ENCODE measurements at regions not wholly inside any gene's neighbourhood (a gene's known extent, or its start where the extent isn't known, plus 50 kb on each side); places are given as distances from the start of the nearest gene placed in this dataset.
"Not testable (repeated sequence)": the region's sequence is repeated elsewhere in the genome, so short reads cannot be mapped to it uniquely, and the experiment has no call there.

DNA sequence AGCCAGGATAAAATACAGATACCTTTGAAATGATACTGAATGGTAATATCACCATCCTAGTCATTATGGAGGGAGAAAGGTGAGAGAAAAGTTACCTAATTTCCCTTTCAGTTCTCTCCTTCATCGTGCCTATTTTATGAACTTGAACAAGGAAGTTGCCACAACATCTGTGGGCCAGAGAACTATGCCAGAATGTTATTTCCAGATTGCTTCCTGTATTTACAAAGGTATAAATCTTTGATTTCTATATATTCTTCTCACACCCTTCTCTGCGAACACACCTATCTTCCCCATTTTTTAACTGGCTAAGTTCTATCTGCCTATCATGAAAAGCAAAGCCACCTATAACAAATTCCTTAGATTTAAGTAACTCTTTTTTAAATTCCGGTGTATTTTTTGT lies 163.6 kb upstream of the GRM7 start:
- TF ChIP-seq TAF1 (IDR thresholded peaks at IDR 0.05; ENCODE audit: low read depth), result no peak
- Histone ChIP-seq H3K36me3 (ENCODE audit: insufficient read depth, low read length) (no peaks in the 10 kb centered on the region), H3K9me2 (ENCODE audit: insufficient read depth, low read length) (no peaks in the 10 kb centered on the region), H3K27me3 (ENCODE audit: insufficient read depth, low read depth, low read length) (no peaks in the 10 kb centered on the region), H2AFZ (ENCODE audit: low read depth, low read length) (no peak overlapping the region), H3K4me2 (ENCODE audit: low read length) (no peak overlapping the region), H3K79me2 (replicated peaks; ENCODE audit: insufficient read depth, low read length) (no peaks in the 10 kb centered on the region), H4K20me1 (ENCODE audit: insufficient read depth) (no peaks in the 10 kb centered on the region), H3K9ac (ENCODE audit: low read length) (no peak overlapping the region), H3F3A (ENCODE audit: insufficient read depth, low read length, poor library complexity, severe bottlenecking) (no peaks in the 10 kb centered on the region), H3K9me3 (ENCODE audit: low read length) (no peaks in the 10 kb centered on the region), H3K27ac (ENCODE audit: low read length) (no peak overlapping the region), H3K4me3 (ENCODE audit: low read length) (no peak overlapping the region)

DNA sequence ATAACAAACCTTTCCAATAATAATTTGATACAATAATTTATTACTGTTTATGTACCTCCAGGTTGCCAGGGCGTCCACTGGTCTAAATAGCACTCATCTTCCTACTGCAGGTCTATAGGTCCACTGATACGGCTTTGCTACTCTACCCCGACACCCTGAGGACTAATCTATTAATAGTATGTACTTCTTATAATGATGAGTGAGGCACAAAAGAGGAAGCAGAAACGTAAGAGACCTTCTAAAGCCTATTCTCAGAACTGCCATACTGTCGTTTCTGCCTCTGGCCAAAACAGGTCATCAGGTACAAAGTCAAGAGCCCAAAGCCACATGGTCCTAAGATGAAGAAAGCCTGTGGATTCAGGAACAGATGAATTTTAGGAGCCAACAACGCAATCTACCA lies 163.2 kb upstream of the GRM7 start:
- H3K9me3 ChIP-seq (ENCODE audit: low read length), result no peaks in the 10 kb centered on the region
- H3K4me2 ChIP-seq (ENCODE audit: low read length), result no peak overlapping the region
- no peak overlapping the region for H3K4me3 ChIP-seq (ENCODE audit: low read length)
- no peak for TF ChIP-seq POLR2AphosphoS5 (IDR thresholded peaks at IDR 0.05)
- no peak for TF ChIP-seq EZH2 (IDR thresholded peaks at IDR 0.05; ENCODE audit: borderline replicate concordance, insufficient read depth, low read length, poor library complexity, severe bottlenecking)
- TF ChIP-seq RAD21 (conservative IDR thresholded peaks at IDR 0.05), result no peak
- no peak for TF ChIP-seq MXI1 (conservative IDR thresholded peaks at IDR 0.05; ENCODE audit: poor library complexity, severe bottlenecking)
- no peaks in the 10 kb centered on the region for H3K36me3 ChIP-seq (ENCODE audit: insufficient read depth, low read length)
- no peak overlapping the region for H3K27ac ChIP-seq (ENCODE audit: low read length)
- H3K79me2 ChIP-seq (replicated peaks; ENCODE audit: insufficient read depth, low read length), result no peaks in the 10 kb centered on the region
- H3K27me3 ChIP-seq (ENCODE audit: insufficient read depth, low read depth, low read length), result no peaks in the 10 kb centered on the region
- no peak overlapping the region for H3K9ac ChIP-seq (ENCODE audit: low read length)
- H2AFZ ChIP-seq (ENCODE audit: low read depth, low read length), result no peak overlapping the region
- no peaks in the 10 kb centered on the region for H3K9me2 ChIP-seq (ENCODE audit: insufficient read depth, low read length)
- no peaks in the 10 kb centered on the region for H4K20me1 ChIP-seq (ENCODE audit: insufficient read depth)
- no peaks in the 10 kb centered on the region for H3F3A ChIP-seq (ENCODE audit: insufficient read depth, low read length, poor library complexity, severe bottlenecking)

- not testable (repeated sequence) for H3K9me2 ChIP-seq (ENCODE audit: insufficient read depth, low read length); H3K4me3 ChIP-seq (ENCODE audit: low read length); H3K79me2 ChIP-seq (replicated peaks; ENCODE audit: insufficient read depth, low read length); H3K36me3 ChIP-seq (ENCODE audit: insufficient read depth, low read length); H3K9me3 ChIP-seq (ENCODE audit: low read length); H3K4me2 ChIP-seq (ENCODE audit: low read length); H3K9ac ChIP-seq (ENCODE audit: low read length); H3K27ac ChIP-seq (ENCODE audit: low read length); H2AFZ ChIP-seq (ENCODE audit: low read depth, low read length); H4K20me1 ChIP-seq (ENCODE audit: insufficient read depth); H3K27me3 ChIP-seq (ENCODE audit: insufficient read depth, low read depth, low read length); H3F3A ChIP-seq (ENCODE audit: insufficient read depth, low read length, poor library complexity, severe bottlenecking)
These were observed 156.1 kb upstream of the GRM7 start for GRCh38 chr3:6704817-6705216.

- no peak for TF ChIP-seq EZH2 (IDR thresholded peaks at IDR 0.05; ENCODE audit: borderline replicate concordance, insufficient read depth, low read length, poor library complexity, severe bottlenecking)
- TF ChIP-seq RAD21 (conservative IDR thresholded peaks at IDR 0.05), result no peak
- TF ChIP-seq SMC3 (conservative IDR thresholded peaks at IDR 0.05; ENCODE audit: poor library complexity), result no peak
- TF ChIP-seq TAF1 (IDR thresholded peaks at IDR 0.05; ENCODE audit: low read depth), result no peak
- TF ChIP-seq, protein P1, sequence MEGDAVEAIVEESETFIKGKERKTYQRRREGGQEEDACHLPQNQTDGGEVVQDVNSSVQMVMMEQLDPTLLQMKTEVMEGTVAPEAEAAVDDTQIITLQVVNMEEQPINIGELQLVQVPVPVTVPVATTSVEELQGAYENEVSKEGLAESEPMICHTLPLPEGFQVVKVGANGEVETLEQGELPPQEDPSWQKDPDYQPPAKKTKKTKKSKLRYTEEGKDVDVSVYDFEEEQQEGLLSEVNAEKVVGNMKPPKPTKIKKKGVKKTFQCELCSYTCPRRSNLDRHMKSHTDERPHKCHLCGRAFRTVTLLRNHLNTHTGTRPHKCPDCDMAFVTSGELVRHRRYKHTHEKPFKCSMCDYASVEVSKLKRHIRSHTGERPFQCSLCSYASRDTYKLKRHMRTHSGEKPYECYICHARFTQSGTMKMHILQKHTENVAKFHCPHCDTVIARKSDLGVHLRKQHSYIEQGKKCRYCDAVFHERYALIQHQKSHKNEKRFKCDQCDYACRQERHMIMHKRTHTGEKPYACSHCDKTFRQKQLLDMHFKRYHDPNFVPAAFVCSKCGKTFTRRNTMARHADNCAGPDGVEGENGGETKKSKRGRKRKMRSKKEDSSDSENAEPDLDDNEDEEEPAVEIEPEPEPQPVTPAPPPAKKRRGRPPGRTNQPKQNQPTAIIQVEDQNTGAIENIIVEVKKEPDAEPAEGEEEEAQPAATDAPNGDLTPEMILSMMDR (IDR thresholded peaks at IDR 0.05; ENCODE audit: poor library complexity, severe bottlenecking), result no peak
- TF ChIP-seq, protein P2, sequence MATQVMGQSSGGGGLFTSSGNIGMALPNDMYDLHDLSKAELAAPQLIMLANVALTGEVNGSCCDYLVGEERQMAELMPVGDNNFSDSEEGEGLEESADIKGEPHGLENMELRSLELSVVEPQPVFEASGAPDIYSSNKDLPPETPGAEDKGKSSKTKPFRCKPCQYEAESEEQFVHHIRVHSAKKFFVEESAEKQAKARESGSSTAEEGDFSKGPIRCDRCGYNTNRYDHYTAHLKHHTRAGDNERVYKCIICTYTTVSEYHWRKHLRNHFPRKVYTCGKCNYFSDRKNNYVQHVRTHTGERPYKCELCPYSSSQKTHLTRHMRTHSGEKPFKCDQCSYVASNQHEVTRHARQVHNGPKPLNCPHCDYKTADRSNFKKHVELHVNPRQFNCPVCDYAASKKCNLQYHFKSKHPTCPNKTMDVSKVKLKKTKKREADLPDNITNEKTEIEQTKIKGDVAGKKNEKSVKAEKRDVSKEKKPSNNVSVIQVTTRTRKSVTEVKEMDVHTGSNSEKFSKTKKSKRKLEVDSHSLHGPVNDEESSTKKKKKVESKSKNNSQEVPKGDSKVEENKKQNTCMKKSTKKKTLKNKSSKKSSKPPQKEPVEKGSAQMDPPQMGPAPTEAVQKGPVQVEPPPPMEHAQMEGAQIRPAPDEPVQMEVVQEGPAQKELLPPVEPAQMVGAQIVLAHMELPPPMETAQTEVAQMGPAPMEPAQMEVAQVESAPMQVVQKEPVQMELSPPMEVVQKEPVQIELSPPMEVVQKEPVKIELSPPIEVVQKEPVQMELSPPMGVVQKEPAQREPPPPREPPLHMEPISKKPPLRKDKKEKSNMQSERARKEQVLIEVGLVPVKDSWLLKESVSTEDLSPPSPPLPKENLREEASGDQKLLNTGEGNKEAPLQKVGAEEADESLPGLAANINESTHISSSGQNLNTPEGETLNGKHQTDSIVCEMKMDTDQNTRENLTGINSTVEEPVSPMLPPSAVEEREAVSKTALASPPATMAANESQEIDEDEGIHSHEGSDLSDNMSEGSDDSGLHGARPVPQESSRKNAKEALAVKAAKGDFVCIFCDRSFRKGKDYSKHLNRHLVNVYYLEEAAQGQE (IDR thresholded peaks at IDR 0.05; ENCODE audit: borderline replicate concordance), result no peak
- TF ChIP-seq EP300 (conservative IDR thresholded peaks at IDR 0.05; ENCODE audit: poor library complexity, severe bottlenecking), result no peak
- TF ChIP-seq MXI1 (conservative IDR thresholded peaks at IDR 0.05; ENCODE audit: poor library complexity, severe bottlenecking), result no peak
- no peak for TF ChIP-seq POLR2AphosphoS5 (IDR thresholded peaks at IDR 0.05)
- no peaks in the 10 kb centered on the region for H3K79me2 ChIP-seq (replicated peaks; ENCODE audit: insufficient read depth, low read length)
- H3K27me3 ChIP-seq (ENCODE audit: insufficient read depth, low read depth, low read length), result no peaks in the 10 kb centered on the region
- H3K36me3 ChIP-seq (ENCODE audit: insufficient read depth, low read length), result no peaks in the 10 kb centered on the region
- no peak overlapping the region for H3K4me2 ChIP-seq (ENCODE audit: low read length)
- H3F3A ChIP-seq (ENCODE audit: insufficient read depth, low read length, poor library complexity, severe bottlenecking), result no peaks in the 10 kb centered on the region
- no peak overlapping the region for H3K9ac ChIP-seq (ENCODE audit: low read length)
- H3K9me2 ChIP-seq (ENCODE audit: insufficient read depth, low read length), result no peaks in the 10 kb centered on the region
- no peaks in the 10 kb centered on the region for H4K20me1 ChIP-seq (ENCODE audit: insufficient read depth)
- no peak overlapping the region for H3K4me3 ChIP-seq (ENCODE audit: low read length)
- H2AFZ ChIP-seq (ENCODE audit: low read depth, low read length), result no peak overlapping the region
- no peak overlapping the region for H3K27ac ChIP-seq (ENCODE audit: low read length)
- H3K9me3 ChIP-seq (ENCODE audit: low read length), result no peaks in the 10 kb centered on the region
These were observed 154.1 kb upstream of the GRM7 start for GRCh38 chr3:6706777-6707176.
